ENCODE measurements at regions not wholly inside any gene's neighbourhood (a gene's known extent, or its start where the extent isn't known, plus 50 kb on each side); places are given as distances from the start of the nearest gene placed in this dataset.

DNA sequence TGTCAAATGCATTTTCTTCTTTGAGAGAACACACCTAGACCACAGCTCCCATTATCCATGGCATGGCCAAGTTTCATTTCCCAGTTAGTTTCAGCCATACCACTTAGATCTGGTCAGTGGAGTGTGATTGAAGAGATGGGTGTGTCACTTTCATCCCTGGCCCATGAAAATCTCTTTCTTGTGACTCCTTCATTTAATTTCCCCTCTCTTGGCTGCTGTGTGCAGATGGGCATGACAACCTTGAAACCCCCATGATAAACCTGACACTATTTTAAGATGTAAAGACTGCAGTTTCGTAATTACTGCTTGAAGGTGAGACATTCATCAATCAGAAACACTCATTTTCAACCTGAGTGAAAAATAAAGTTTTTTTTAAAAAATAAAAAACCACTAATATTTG lies 284.9 kb downstream of the IL15 start:
- DNase-seq (ENCODE audit: low read depth, low spot score) = no peak

DNA sequence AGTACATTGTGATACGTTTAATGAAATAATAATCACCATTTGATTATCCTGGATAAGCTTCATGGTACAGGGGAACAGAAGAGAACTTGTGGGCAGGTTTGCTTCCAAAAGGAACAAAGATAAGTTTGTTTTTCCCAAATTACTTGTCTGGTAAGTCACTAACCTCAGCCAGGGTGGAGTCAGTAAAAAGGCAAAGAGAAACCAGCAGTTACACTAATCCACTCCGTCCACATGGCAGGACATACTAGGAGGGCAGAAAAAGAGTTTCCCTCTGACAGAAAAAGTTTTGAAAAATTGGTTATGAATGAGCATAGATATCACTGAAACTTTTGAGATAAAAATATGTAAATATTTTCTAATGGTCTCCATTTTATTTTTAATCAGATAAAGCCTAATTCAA lies 285.9 kb downstream of the IL15 start:
- no peak for DNase-seq (ENCODE audit: low read depth, low spot score)

DNA sequence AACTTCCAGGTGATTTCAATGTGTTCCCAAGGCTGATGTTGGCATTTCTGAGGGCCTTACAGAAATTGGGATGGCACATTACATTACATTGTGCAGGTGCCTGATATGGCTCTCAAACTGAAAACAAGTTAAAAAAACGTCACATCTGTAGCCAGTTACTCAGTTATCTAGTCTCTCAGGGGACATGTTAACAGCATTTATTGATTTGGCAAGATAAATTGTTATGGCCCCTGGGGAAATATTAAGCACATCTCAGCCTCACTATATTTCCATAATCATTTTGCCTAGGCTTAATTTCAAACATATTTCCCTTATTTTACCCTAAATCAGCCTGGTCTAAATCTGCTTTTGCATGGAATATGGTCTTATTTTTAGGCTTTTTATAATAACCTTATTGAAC lies 290.0 kb downstream of the IL15 start:
- DNase-seq (ENCODE audit: low read depth, low spot score) = no peak

DNA sequence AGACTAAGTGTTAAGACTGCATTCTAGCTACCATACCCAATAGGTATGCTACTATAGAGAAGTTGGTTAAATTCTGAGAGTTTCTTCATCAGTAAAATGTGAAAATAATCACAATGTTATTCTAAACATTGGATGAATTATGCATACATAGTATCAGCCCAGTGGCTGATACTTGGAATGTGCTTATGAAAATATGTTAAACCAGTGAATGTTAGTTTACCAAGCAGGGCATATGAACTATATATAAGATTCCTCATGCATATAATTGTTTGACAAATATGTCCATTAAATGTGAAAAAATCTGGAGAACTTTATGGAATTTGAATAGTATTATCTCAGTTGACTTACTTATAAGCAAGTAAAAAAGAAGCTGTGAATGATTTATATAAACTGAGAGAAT lies 296.1 kb downstream of the IL15 start:
- no peak for DNase-seq (ENCODE audit: low read depth, low spot score)

DNA sequence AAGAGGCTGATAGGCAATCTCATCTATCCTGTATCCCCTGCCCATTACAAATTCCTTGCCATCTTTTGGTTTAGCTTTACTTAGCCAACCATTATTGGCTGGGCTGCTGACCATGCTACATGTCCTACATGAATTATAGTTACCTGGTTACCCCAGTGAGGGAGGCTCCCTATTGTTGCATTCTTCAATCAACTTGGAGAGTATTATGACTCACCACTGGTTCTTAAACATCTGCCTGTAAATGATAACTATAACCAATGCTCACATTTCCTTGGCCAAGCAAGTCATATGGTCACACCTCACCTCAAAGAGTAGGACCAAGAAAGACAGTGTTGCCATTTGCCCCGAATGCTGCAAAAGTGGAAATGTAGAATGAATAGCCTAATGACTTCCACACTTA lies 297.6 kb downstream of the IL15 start:
- DNase-seq (ENCODE audit: low read depth, low spot score) = no peak

DNA sequence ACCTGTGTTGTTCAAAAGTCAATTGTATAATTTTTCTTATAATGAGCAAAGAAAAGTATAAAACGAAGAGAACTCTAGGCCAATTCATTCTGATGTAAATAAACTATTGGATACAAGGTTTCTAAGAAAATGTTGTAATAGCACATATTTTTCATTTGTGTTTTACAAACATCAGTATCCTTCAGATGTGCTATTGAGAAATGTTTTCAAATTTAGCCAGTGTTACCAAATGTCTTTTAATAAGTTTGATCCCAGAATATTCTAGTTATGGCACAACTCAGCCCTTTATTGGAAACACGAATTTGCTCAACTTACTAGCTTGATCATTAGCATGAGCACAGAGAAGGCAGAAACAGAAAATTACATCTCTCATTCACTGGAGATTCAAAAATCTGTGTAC lies 319.3 kb downstream of the IL15 start:
- DNase-seq (ENCODE audit: low read depth, low spot score) = no peak

DNA sequence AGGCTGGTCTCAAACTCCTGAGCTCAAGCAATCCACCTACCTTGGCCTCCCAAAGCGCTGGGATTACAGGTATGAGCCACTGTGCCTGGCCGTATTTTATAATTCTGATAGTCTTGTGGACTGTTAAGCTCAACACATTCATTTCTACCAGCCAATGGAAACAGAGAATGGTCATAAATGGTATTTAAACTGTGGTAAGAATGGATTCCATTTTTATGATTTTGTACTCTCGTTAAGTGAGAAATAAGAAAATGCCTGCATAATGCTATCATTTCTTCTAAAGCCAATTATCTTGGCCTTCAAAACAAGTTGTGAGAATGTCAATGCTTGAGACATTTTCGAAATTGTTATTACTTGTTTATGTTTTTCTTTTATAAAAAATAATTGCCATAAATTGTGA lies 321.0 kb downstream of the IL15 start:
- no peak for DNase-seq (ENCODE audit: low read depth, low spot score)

DNA sequence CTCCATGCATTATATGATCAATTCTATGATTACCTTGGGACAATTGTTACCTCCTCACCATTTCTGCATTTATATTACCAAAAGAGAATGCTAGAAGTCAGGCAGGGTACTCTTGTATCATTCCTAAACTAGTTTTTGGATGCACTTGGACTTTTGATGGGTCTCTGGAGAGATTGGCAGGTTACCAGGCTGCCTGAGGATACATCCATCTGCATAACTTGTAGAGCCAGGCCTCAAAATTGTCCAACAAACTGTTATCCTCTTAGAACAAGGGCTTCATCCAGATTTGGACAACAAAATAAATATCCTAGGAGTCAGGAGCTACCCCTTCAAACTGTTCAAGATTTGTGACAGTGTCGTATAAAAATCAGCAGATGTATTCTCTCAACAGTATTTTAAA lies 326.1 kb downstream of the IL15 start:
- no peak for DNase-seq (ENCODE audit: low read depth, low spot score)

DNA sequence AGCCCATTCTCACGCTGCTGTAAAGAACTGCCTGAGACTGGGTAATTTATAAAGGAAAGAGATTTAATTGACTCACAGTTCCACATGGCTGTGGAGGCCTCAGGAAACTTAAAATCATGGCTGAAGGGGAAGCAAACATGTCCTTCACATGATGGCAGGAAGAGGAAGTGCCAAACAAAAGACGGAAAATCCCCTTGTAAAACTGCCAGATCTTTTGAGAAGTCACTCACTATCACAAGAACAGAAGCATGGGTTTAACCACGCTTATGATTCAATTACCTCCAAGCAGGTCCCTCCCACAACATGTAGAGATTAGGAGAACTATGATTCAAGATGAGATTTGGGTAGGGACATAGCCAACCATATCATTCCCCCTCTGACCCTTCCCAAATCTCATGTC lies 335.5 kb downstream of the IL15 start:
- DNase-seq (ENCODE audit: low read depth, low spot score) = no peak

DNA sequence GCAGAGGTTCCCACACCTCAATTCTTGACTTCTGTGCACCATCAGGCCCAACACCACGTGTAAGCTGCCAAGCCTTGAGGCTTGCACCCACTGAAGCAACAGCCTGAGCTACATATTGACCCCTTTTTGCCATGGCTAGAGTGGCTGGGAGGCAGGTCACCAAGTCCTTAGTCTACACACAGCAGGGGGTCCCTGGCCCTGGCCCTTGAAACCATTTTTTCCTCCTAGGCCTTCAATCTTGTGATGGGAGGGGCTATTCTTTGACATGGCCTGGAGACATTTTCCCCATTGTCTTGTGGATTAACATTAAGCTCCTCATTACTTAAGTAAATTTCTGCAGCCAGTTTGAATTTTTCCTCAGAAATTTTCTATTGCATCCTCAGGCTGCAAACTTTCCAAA lies 336.6 kb downstream of the IL15 start:
- no peak for DNase-seq (ENCODE audit: low read depth, low spot score)
